Type B pancreatic cell (in vitro differentiated cells): ENCODE measurements at regions not wholly inside any gene's neighbourhood (a gene's known extent, or its start where the extent isn't known, plus 50 kb on each side); places are given as distances from the start of the nearest gene placed in this dataset.

Experiments
- DNase-seq: peaks from one replicate; pipeline ENCODE4 v3.0.0; 2021; ENCODE audit warnings: mixed read lengths; ENCODE audit not compliant: unreplicated experiment; ENCODE audit errors: extremely low spot score
- H3K27ac Mint-ChIP-seq: 2 replicates; pipeline ENCODE4 v1.8.0; 2021; ENCODE audit warnings: mild to moderate bottlenecking, mixed read lengths
- H3K27me3 Mint-ChIP-seq: 2 replicates; pipeline ENCODE4 v1.8.0; 2021; ENCODE audit warnings: mixed read lengths
- H3K36me3 Mint-ChIP-seq: 2 replicates; pipeline ENCODE4 v1.8.0; 2021; ENCODE audit warnings: mixed read lengths
- H3K4me1 Mint-ChIP-seq: one replicate; pipeline ENCODE4 v1.8.0; 2021; ENCODE audit warnings: mixed read lengths; ENCODE audit not compliant: unreplicated experiment
- H3K4me3 Mint-ChIP-seq: 2 replicates; pipeline ENCODE4 v1.8.0; 2021; ENCODE audit warnings: mild to moderate bottlenecking, mixed read lengths
- H3K9me3 Mint-ChIP-seq: 2 replicates; pipeline ENCODE4 v1.8.0; 2021; ENCODE audit warnings: mixed read lengths
- CTCF ChIP-seq: fragments of 200-600 bp; sonication (generic); conservative IDR thresholded peaks from 2 replicates; pipeline ENCODE4 v1.5.0; 2021; ENCODE audit warnings: antibody characterized with exemption, mild to moderate bottlenecking

- H3K27me3 Mint-ChIP-seq: no peaks in the 10 kb centered on the region
- no peak for DNase-seq
- H3K4me1 Mint-ChIP-seq: no peaks in the 10 kb centered on the region
- no peak overlapping the region for H3K27ac Mint-ChIP-seq
- no peak overlapping the region for H3K4me3 Mint-ChIP-seq
- H3K9me3 Mint-ChIP-seq: no peaks in the 10 kb centered on the region
- no peak for TF ChIP-seq CTCF
- no peaks in the 10 kb centered on the region for H3K36me3 Mint-ChIP-seq
These were observed 737.6 kb upstream of the CHRM3 start for GRCh38 chr1:238648751-238649150.

DNA sequence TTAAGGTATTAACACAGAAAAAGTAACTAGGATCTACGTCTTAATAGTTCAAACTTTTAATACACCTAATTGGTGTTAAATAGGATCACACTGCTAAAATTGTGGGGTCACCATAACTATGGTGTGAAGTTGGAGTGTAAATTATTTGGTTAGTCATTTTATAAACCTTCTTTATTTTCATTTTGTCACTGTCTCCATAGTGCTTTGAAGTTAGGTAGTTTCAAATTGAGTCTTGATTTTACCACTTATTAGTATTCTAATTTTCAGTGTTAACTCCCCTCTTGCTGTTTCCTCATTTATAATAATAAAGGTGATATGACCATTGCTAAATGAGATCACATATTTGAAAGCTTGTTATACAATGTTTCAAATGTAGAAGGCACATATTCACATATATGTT lies 738.1 kb upstream of the CHRM3 start:
- H3K4me1 Mint-ChIP-seq: no peaks in the 10 kb centered on the region
- H3K36me3 Mint-ChIP-seq: no peaks in the 10 kb centered on the region
- H3K4me3 Mint-ChIP-seq: no peak overlapping the region
- H3K27ac Mint-ChIP-seq: no peak overlapping the region
- no peak for DNase-seq
- no peaks in the 10 kb centered on the region for H3K9me3 Mint-ChIP-seq
- no peak for TF ChIP-seq CTCF
- H3K27me3 Mint-ChIP-seq: no peaks in the 10 kb centered on the region

GRCh38 chr1:238647877-238648276 lies 738.5 kb upstream of the CHRM3 start:
- no peaks in the 10 kb centered on the region for H3K27me3 Mint-ChIP-seq
- no peak for TF ChIP-seq CTCF
- H3K4me1 Mint-ChIP-seq: no peaks in the 10 kb centered on the region
- H3K27ac Mint-ChIP-seq: peak overlapping the region; percentile 4
- H3K4me3 Mint-ChIP-seq: no peak overlapping the region
- no peak for DNase-seq
- H3K9me3 Mint-ChIP-seq: no peaks in the 10 kb centered on the region
- H3K36me3 Mint-ChIP-seq: no peaks in the 10 kb centered on the region

DNA sequence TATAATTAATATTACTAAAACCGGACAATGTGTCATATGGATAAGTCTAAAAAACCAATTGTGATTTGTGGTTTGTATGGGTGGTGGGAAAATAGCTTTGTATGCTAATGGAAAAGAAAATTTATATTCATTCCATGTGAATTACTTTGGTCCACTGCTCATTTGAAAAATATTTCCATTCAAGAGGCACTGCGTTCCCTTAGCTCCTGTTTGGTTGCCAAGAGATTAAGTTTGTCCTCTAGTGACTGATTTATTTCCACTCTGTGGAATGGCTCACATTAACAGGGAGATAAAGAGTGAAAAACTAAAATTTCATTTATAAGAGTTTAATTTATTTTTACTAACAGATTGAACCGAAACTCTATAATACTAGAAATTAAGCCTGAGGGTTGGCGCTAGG lies 744.1 kb upstream of the CHRM3 start:
- H3K27ac Mint-ChIP-seq: no peak overlapping the region

GRCh38 chr1:238639861-238640260 lies 746.5 kb upstream of the CHRM3 start:
- TF ChIP-seq CTCF: no peak
- Mint-ChIP-seq H3K4me3 (no peak overlapping the region), H3K27ac (no peak overlapping the region), H3K4me1 (no peaks in the 10 kb centered on the region), H3K36me3 (no peaks in the 10 kb centered on the region), H3K9me3 (no peaks in the 10 kb centered on the region), H3K27me3 (no peaks in the 10 kb centered on the region)
- DNase-seq: no peak

More for the DNA sequence above, 744.1 kb upstream of the CHRM3 start:
- DNase-seq: no peak
- no peaks in the 10 kb centered on the region for H3K4me1 Mint-ChIP-seq
- H3K4me3 Mint-ChIP-seq: no peak overlapping the region
- H3K27me3 Mint-ChIP-seq: no peaks in the 10 kb centered on the region
- no peaks in the 10 kb centered on the region for H3K36me3 Mint-ChIP-seq
- TF ChIP-seq CTCF: no peak
- H3K9me3 Mint-ChIP-seq: no peaks in the 10 kb centered on the region

DNA sequence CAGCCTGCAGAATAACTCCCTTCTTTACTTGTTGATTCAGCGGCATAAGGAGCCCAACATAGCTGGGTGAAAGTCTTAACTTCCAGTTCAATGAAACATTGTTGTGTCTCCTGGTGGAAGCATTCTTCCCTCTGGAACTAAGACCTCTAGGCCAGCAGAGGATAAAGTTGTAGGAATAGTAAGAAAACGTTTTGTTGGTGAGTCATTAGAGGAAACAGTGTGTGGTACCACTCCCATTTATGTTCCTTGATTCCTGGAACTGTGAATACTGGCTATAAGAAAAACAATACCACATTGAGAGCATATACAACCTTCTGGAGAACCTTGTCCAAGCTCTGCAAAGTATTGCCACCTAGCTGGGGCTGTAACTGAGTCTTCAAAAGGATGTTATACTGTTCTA lies 737.4 kb upstream of the ZP4 start:
- Mint-ChIP-seq H3K27me3 (no peaks in the 10 kb centered on the region), H3K36me3 (no peaks in the 10 kb centered on the region)

More for the DNA sequence above, 737.4 kb upstream of the ZP4 start:
- Mint-ChIP-seq H3K4me3 (no peak overlapping the region), H3K27ac (no peak overlapping the region), H3K9me3 (peaks cover 3% of the 10 kb centered on the region), H3K4me1 (no peaks in the 10 kb centered on the region)
- no peak for DNase-seq
- no peak for TF ChIP-seq CTCF
